Endothelial cell of umbilical vein (primary cell): ENCODE measurements at regions not wholly inside any gene's neighbourhood (a gene's known extent, or its start where the extent isn't known, plus 50 kb on each side); places are given as distances from the start of the nearest gene placed in this dataset.

Experiments
- BruUV-seq: library from RNA; stranded (reverse); fragments of 400-500 nt; replicated peaks from 2 replicates; lab custom pipeline; 2021; lab: Mats Ljungman, UMichigan
- CTCF ChIA-PET: fragments of 300-600, 350-600 bp; sonication (Branson Sonifier 250); formaldehyde crosslinking; loops from one replicate; lab custom pipeline; 2021; ENCODE audit warnings: antibody characterized with exemption, inconsistent platforms; lab: Charles Lee
- POLR2A ChIA-PET: fragments of 300-600, 350-600 bp; sonication (Branson Sonifier 250); formaldehyde crosslinking; loops from one replicate; lab custom pipeline; 2021; ENCODE audit warnings: antibody characterized with exemption, inconsistent platforms; lab: Charles Lee
- DNase-seq: peaks from one replicate; pipeline ENCODE4 v3.0.0-alpha.2; 2011; ENCODE audit warnings: low read depth, low spot score
- FAIRE-seq: peaks from 2 replicates; lab custom pipeline; 2011; peaks lifted over from hg19 to GRCh38; lab: Jason Lieb, UNC
- H2AFZ ChIP-seq: 2 replicates; pipeline ENCODE4 v1.6.0; 2012; ENCODE audit warnings: low read depth, low read length, control low read depth, inconsistent platforms
- H3K27ac ChIP-seq: 2 replicates; pipeline ENCODE4 v1.5.1; 2011; ENCODE audit warnings: low read depth, mild to moderate bottlenecking, control low read depth, low read length, moderate library complexity; ENCODE audit not compliant: insufficient read depth
- H3K27me3 ChIP-seq, 2 experiments: 2 replicates each; pipeline versions ENCODE4 v1.6.0 to v1.6.1; 2011; ENCODE audit warnings: low read length in 2 of 2, mixed read lengths in 1 of 2; ENCODE audit not compliant: control insufficient read depth in 2 of 2, insufficient read depth in 2 of 2
- H3K36me3 ChIP-seq, 2 experiments: 2 replicates in 1 of 2; 3 replicates in 1 of 2; pipeline ENCODE4 v1.5.1; 2011; ENCODE audit warnings: low read length in 2 of 2, mild to moderate bottlenecking in 1 of 2, moderate library complexity in 1 of 2; ENCODE audit not compliant: control insufficient read depth in 2 of 2, insufficient read depth in 2 of 2; ENCODE audit errors: extremely low read depth in 1 of 2
- H3K4me1 ChIP-seq: 3 replicates; pipeline ENCODE4 v1.5.1; 2011; ENCODE audit warnings: mild to moderate bottlenecking, low read length; ENCODE audit not compliant: control insufficient read depth, insufficient read depth; ENCODE audit errors: extremely low read depth
- H3K4me2 ChIP-seq: 2 replicates; pipeline ENCODE4 v1.6.1; 2011; ENCODE audit warnings: low read length, control low read depth, mixed read lengths; ENCODE audit not compliant: insufficient read depth
- H3K4me3 ChIP-seq, 3 experiments: fragments of 200-600 bp in 1 of 3; sonication (generic), shearing (Covaris generic) in 1 of 3; replicated peaks in 1 of 3; 2 replicates each; pipeline ENCODE4 v1.5.1; 2011 to 2016; ENCODE audit warnings: control low read depth in 3 of 3, low read length in 3 of 3, mild to moderate bottlenecking in 2 of 3, inconsistent platforms in 1 of 3, low read depth in 1 of 3, moderate library complexity in 1 of 3; ENCODE audit not compliant: insufficient read depth in 1 of 3
- H3K79me2 ChIP-seq: 2 replicates; pipeline ENCODE4 v1.6.0; 2012; ENCODE audit warnings: low read length, inconsistent platforms; ENCODE audit not compliant: control insufficient read depth, insufficient read depth
- H3K9ac ChIP-seq: replicated peaks from 2 replicates; pipeline ENCODE3; 2011; ENCODE audit warnings: low read length, control low read depth; ENCODE audit not compliant: insufficient read depth; ENCODE audit errors: extremely low read depth
- H3K9me1 ChIP-seq: replicated peaks from 3 replicates; pipeline ENCODE4 v1.6.0; 2011; ENCODE audit warnings: mild to moderate bottlenecking, low read length; ENCODE audit not compliant: control insufficient read depth, insufficient read depth; ENCODE audit errors: extremely low read depth
- H3K9me3 ChIP-seq: replicated peaks from 2 replicates; pipeline ENCODE4 v1.5.1; 2012; ENCODE audit warnings: low read length, inconsistent platforms; ENCODE audit not compliant: control insufficient read depth, insufficient read depth
- H4K20me1 ChIP-seq: replicated peaks from 2 replicates; pipeline ENCODE3; 2011; ENCODE audit warnings: mild to moderate bottlenecking, low read length; ENCODE audit not compliant: control insufficient read depth, insufficient read depth; ENCODE audit errors: extremely low read depth
- EZH2 ChIP-seq: IDR thresholded peaks from 2 replicates; pipeline ENCODE4 v1.6.1; 2012; ENCODE audit warnings: borderline replicate concordance, low read depth, mild to moderate bottlenecking, moderate library complexity, low read length, inconsistent platforms; ENCODE audit not compliant: severe bottlenecking
- FOS ChIP-seq: IDR thresholded peaks from 2 replicates; pipeline ENCODE4 v1.6.1; 2011; ENCODE audit warnings: mild to moderate bottlenecking, low read length, moderate library complexity, borderline replicate concordance; ENCODE audit not compliant: insufficient read depth
- GATA2 ChIP-seq: IDR thresholded peaks from 2 replicates; pipeline ENCODE4 v1.7.0; 2011; ENCODE audit warnings: low read depth, mild to moderate bottlenecking, moderate library complexity, mixed read lengths, low read length; ENCODE audit not compliant: insufficient read length, insufficient read depth
- JUN ChIP-seq: IDR thresholded peaks from 2 replicates; pipeline ENCODE4 v1.6.1; 2011; ENCODE audit warnings: borderline replicate concordance, low read depth; ENCODE audit not compliant: insufficient read length, insufficient read depth
- MYC ChIP-seq: IDR thresholded peaks from one replicate; pipeline ENCODE4 v1.6.1; 2011; ENCODE audit warnings: mild to moderate bottlenecking, low read depth, low read length
- POLR2A ChIP-seq: IDR thresholded peaks from 2 replicates; pipeline ENCODE4 v1.6.1; 2012; ENCODE audit warnings: low read depth, mild to moderate bottlenecking, control low read depth, low read length
- POLR2AphosphoS5 ChIP-seq: IDR thresholded peaks from 2 replicates; pipeline ENCODE4 v1.6.1; 2012; ENCODE audit warnings: low read depth, mild to moderate bottlenecking, control low read depth, low read length, moderate library complexity; ENCODE audit not compliant: insufficient read depth
- dilution Hi-C: fragments of 300-500 bp; cut with MboI; formaldehyde crosslinking; loops from one replicate; pipeline ENCODE4 v1.15.0; 2019; ENCODE audit warnings: low sequenced_read_pairs; ENCODE audit not compliant: extremely low pct_ligation_motif_present
- intact Hi-C: fragments of 100-400 bp; cut with micrococcal nuclease; formaldehyde crosslinking; loops from one replicate; pipeline ENCODE4 v1.10.0; 2022
- TF ChIP-seq, protein P1 (sequence below): IDR thresholded peaks from 2 replicates; pipeline ENCODE4 v1.6.1; 2011; ENCODE audit not compliant: insufficient read depth, insufficient read length
- TF ChIP-seq, protein P2 (sequence below), 2 donors: IDR thresholded peaks; 1 replicate in 1 of 2; 2 replicates in 1 of 2; pipeline ENCODE4 v1.5.1; 2011; ENCODE audit warnings: low read length in 2 of 2, mild to moderate bottlenecking in 2 of 2, moderate library complexity in 2 of 2, control low read depth in 1 of 2, inconsistent platforms in 1 of 2, low read depth in 1 of 2; ENCODE audit not compliant: insufficient read depth in 1 of 2; ENCODE audit errors: extremely low read depth in 1 of 2

DNA sequence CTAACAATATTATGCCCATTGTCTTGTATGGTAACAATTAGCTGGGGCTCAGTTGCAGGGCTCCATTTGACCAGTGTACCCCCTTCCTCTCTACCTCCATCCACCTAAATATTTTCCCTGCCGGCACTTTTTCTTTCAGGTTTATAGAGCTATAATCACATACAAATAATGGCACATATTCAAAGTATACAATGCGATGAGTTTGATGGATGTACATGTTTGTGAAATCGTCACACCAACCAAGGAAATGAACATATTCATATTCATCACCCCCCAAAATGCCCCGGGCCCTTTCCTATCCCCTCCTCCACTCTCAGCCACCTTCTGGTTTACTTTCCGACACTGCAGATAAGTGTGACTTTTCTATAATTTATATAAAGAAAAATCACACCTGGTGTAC is 351.5 kb downstream of the GADD45G start:
- H3K4me2 ChIP-seq = no peak overlapping the region
- POLR2A ChIA-PET = no interaction called here
- no TSS peak for BruUV-seq
- intact Hi-C loops = no loop called here
- H3K27me3 ChIP-seq = no peaks in the 10 kb centered on the region
- TF ChIP-seq, protein P1, sequence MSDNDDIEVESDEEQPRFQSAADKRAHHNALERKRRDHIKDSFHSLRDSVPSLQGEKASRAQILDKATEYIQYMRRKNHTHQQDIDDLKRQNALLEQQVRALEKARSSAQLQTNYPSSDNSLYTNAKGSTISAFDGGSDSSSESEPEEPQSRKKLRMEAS = no peak
- TF ChIP-seq GATA2 (no peak), JUN (no peak), EZH2 (no peak), MYC (no peak), POLR2A (no peak), POLR2AphosphoS5 (no peak), FOS (no peak)
- FAIRE-seq = no peak
- H3K27ac ChIP-seq = no peak overlapping the region
- dilution Hi-C loops = no loop called here
- no peaks in the 10 kb centered on the region for H3K9me1 ChIP-seq
- no peak for DNase-seq
- H3K4me3 ChIP-seq = no peak overlapping the region
- CTCF ChIA-PET = interaction anchor here (1.7 to 3.2 kb wide), 2 partner anchors 354 to 358 kb away, joined by 4 to 10 read pairs; no protein-coding TSS in a partner anchor
- H3K9ac ChIP-seq = no peak overlapping the region
- H2AFZ ChIP-seq = no peak overlapping the region
- no peaks in the 10 kb centered on the region for H3K9me3 ChIP-seq
- H4K20me1 ChIP-seq = no peaks in the 10 kb centered on the region
- no peaks in the 10 kb centered on the region for H3K36me3 ChIP-seq
- H3K4me1 ChIP-seq = no peaks in the 10 kb centered on the region
- H3K79me2 ChIP-seq = no peaks in the 10 kb centered on the region

DNA sequence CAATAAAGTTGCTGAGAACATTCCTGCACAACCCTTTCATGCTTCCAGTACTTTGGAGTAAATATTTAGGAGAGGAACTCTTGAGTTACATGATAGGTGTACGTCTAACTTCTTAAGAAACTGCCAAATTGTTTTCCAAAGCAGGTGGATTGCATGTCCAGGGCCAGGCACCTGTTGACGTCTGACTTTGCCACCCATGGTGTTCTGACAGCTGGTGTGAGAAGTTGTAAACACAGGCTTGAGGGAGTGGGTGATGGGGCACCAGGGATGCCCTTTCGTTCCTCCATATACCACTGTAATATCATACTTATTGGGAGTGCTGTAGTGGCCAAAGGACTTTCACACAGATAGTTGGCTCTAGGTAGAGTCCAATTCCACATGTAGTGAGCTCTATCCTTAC is 352.1 kb downstream of the GADD45G start:
- dilution Hi-C loops (no loop called here), intact Hi-C loops (no loop called here)
- Histone ChIP-seq H3K9me3 (no peaks in the 10 kb centered on the region), H3K27ac (no peak overlapping the region), H3K79me2 (no peaks in the 10 kb centered on the region), H3K36me3 (no peaks in the 10 kb centered on the region), H3K9me1 (no peaks in the 10 kb centered on the region), H3K4me1 (no peaks in the 10 kb centered on the region), H2AFZ (no peak overlapping the region), H4K20me1 (no peaks in the 10 kb centered on the region), H3K9ac (no peak overlapping the region), H3K27me3 (no peaks in the 10 kb centered on the region), H3K4me2 (no peak overlapping the region), H3K4me3 (no peak overlapping the region)
- ChIA-PET POLR2A (no interaction called here), CTCF (interaction anchor here (1.7 to 3.2 kb wide), 2 partner anchors 354 to 359 kb away, joined by 4 to 10 read pairs; no protein-coding TSS in a partner anchor)
- DNase-seq (no peak), FAIRE-seq (no peak)
- BruUV-seq = no TSS peak
- TF ChIP-seq, protein P1 = no peak
- no peak for TF ChIP-seq POLR2AphosphoS5
- TF ChIP-seq POLR2A = no peak
- no peak for TF ChIP-seq MYC
- TF ChIP-seq JUN = no peak
- TF ChIP-seq GATA2 = no peak
- TF ChIP-seq, protein P2, sequence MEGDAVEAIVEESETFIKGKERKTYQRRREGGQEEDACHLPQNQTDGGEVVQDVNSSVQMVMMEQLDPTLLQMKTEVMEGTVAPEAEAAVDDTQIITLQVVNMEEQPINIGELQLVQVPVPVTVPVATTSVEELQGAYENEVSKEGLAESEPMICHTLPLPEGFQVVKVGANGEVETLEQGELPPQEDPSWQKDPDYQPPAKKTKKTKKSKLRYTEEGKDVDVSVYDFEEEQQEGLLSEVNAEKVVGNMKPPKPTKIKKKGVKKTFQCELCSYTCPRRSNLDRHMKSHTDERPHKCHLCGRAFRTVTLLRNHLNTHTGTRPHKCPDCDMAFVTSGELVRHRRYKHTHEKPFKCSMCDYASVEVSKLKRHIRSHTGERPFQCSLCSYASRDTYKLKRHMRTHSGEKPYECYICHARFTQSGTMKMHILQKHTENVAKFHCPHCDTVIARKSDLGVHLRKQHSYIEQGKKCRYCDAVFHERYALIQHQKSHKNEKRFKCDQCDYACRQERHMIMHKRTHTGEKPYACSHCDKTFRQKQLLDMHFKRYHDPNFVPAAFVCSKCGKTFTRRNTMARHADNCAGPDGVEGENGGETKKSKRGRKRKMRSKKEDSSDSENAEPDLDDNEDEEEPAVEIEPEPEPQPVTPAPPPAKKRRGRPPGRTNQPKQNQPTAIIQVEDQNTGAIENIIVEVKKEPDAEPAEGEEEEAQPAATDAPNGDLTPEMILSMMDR (IDR thresholded peaks at IDR 0.05; ENCODE audit: extremely low read depth in 1 of 2, insufficient read depth in 1 of 2, low read depth in 1 of 2, low read length in 2 of 2) = no peak
- TF ChIP-seq FOS = no peak
